Thyroid gland (tissue), 4 donors: ENCODE measurements at regions not wholly inside any gene's neighbourhood (a gene's known extent, or its start where the extent isn't known, plus 50 kb on each side); places are given as distances from the start of the nearest gene placed in this dataset.

Experiments
- POLR2A ChIP-seq, 2 donors: fragments of 450-650 bp; IDR thresholded peaks; one replicate each; pipeline ENCODE4 v1.6.1; 2017; ENCODE audit warnings: antibody characterized with exemption in 2 of 2, mild to moderate bottlenecking in 2 of 2, moderate library complexity in 1 of 2
- TF ChIP-seq, protein P1 (sequence below), 6 experiments: fragments of 200-600 bp in 3 of 6; fragments of 450-650 bp in 3 of 6; sonication (generic) in 3 of 6; IDR thresholded peaks; one replicate each; pipeline ENCODE4 v1.5.1; 2016 to 2019; ENCODE audit warnings: antibody characterized with exemption in 6 of 6, mild to moderate bottlenecking in 2 of 6, inconsistent platforms in 1 of 6, moderate library complexity in 1 of 6

DNA sequence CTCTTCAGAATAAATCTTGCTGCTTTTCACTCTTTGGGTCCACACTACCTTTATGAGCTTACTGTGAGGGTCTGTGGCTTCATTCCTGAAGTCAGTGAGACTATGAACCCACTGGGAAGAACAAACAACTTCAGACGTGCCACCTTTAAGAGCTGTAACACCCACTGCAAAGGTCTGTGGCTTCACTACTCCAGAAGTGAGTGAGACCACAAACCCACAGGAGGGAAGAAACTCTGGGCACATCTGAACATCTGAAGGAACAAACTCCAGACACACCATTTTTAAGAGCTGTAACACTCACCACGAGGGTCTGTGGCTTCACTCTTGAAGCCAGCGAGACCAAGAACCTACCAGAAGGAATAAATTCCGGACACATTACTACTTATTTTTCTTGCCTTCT, 964.1 kb upstream of the NXPH2 start:
- TF ChIP-seq, protein P1, sequence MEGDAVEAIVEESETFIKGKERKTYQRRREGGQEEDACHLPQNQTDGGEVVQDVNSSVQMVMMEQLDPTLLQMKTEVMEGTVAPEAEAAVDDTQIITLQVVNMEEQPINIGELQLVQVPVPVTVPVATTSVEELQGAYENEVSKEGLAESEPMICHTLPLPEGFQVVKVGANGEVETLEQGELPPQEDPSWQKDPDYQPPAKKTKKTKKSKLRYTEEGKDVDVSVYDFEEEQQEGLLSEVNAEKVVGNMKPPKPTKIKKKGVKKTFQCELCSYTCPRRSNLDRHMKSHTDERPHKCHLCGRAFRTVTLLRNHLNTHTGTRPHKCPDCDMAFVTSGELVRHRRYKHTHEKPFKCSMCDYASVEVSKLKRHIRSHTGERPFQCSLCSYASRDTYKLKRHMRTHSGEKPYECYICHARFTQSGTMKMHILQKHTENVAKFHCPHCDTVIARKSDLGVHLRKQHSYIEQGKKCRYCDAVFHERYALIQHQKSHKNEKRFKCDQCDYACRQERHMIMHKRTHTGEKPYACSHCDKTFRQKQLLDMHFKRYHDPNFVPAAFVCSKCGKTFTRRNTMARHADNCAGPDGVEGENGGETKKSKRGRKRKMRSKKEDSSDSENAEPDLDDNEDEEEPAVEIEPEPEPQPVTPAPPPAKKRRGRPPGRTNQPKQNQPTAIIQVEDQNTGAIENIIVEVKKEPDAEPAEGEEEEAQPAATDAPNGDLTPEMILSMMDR (IDR thresholded peaks at IDR 0.05), result no peak
- TF ChIP-seq POLR2A (IDR thresholded peaks at IDR 0.05), result no peak
